LNCAP (cell line): ENCODE measurements at regions not wholly inside any gene's neighbourhood (a gene's known extent, or its start where the extent isn't known, plus 50 kb on each side); places are given as distances from the start of the nearest gene placed in this dataset.

ENCODE experiments used
- TF ChIP-seq, protein P1 (sequence below): fragments of 450-650 bp; IDR thresholded peaks from 2 replicates; pipeline ENCODE4 v1.5.1; 2017; ENCODE audit warnings: mild to moderate bottlenecking

DNA sequence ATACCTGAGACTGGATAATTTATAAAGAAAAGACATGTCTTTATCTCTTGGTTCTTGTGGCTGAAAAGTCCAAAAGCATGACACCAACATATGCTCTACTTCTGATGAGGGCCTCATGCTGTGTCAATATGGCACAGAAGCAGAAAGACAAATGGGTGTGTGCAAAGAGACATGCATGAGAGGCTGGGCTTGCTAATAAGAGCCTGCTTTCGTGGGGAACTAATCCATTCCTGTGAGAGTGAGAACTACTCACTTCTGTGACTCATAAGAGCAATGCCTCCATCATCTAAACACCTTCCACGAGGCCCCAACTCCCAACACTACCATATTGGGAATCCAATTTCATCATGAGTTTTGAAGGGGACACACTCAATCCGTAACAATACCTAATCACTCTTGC is 340.0 kb upstream of the DUSP10 start:
- TF ChIP-seq, protein P1, sequence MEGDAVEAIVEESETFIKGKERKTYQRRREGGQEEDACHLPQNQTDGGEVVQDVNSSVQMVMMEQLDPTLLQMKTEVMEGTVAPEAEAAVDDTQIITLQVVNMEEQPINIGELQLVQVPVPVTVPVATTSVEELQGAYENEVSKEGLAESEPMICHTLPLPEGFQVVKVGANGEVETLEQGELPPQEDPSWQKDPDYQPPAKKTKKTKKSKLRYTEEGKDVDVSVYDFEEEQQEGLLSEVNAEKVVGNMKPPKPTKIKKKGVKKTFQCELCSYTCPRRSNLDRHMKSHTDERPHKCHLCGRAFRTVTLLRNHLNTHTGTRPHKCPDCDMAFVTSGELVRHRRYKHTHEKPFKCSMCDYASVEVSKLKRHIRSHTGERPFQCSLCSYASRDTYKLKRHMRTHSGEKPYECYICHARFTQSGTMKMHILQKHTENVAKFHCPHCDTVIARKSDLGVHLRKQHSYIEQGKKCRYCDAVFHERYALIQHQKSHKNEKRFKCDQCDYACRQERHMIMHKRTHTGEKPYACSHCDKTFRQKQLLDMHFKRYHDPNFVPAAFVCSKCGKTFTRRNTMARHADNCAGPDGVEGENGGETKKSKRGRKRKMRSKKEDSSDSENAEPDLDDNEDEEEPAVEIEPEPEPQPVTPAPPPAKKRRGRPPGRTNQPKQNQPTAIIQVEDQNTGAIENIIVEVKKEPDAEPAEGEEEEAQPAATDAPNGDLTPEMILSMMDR = no peak

DNA sequence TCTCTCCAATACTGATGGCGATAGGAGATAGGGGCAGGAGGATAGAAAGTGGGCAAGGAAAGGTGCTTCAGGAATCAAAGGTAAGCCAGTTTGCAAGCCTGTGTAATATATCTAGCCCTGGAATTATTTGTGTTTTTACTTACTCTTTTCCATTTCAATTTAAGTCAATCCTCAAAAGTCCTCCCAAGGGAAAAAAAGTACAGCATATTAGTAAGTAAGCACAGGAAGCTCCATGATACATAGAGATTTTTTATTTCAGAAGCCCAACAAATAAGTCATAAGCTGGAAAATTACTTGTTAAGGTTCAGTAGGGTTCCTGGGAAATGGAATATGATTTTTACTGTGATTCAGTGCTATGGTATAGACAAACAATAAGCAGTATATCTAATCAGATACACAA is 337.7 kb upstream of the DUSP10 start:
- TF ChIP-seq, protein P1 = no peak

DNA sequence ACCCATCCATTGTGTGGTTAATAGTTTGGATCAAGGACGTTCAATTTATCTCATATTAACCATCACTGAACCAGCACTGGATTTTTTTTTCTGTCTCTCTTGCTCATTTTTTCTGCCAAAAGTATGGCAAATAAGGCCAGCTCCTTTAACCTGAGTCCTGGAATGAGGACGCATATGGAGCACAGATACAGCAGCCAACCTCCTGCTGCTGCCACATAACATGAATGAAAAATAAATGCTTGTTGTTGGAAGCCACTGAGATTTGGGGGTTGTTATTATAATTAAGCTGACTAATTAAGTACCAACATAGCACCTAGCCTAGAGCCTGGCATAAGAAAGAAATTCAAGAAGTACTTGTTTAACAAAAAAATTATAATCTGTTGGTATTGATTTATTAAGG is 335.3 kb upstream of the DUSP10 start:
- TF ChIP-seq, protein P1 = no peak

DNA sequence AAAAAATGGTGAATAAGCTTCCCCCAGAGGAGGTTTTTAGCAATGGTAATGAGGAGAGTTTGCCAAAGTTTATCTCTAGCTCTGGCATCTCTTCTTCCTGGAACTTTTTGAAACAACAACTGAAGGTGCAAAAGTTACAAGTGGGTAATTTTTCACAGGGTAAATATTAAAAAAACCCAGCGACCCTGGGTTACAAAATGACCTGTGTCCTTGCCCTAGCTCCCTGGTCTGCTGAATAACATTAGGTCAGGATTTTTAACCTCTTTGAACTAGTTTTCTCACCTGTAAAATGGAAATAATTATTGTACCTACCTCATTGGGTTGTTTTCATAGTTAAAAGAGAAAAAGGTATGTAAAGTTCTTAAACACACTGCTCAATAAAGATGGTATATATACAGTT is 332.4 kb upstream of the DUSP10 start:
- TF ChIP-seq, protein P1 = no peak

DNA sequence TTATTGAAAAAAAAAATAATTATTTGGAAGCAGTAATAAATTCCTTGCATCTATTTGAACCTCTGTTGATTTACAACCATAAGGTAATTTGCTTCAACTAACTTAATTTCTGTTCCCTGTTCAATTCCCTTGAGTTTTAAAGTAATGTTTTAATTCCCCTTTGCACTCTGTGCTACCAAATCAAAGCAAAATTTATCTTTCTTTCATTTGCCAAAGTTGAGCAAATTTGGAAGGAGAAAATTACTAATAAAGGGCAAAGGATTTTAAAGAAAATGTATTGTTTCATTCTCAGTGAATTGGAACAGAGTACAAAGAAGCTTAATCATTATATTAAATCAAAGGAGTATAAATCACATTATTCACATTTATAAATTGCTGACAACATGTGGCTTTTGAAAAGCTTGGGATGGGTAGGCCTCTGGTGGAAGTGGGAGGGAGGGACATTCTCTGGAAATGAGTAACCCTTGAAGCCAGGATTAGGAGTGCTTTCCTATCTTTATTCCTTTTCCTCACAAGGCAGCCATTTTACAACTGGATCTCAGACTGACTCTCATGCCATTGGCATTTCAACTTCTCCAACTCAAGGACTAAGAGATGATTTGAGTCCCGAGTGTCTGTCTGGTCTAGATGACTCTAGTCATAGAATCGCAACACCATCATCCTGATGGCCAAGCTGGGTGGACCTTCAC is 331.6 kb upstream of the DUSP10 start:
- TF ChIP-seq, protein P1 = no peak

DNA sequence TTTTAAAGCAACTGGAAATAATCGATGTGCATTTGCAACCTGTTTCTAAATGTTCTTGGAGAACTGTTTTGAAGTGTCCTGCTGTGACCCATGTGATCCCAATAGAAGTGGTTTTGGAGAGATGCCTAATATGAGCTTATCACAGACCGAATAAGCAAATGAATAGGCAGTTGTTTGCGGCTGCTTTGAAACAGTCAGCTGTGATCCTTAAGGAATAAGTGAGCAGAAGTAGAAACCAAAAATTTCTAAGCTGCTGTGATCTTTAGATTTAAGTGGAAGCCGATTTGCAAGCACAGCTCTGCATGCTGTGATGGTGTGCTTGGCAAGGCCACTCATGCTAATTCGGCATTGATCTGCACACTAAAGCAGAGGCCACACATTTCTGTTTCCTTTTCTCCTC is 329.5 kb upstream of the DUSP10 start:
- TF ChIP-seq, protein P1 = no peak

DNA sequence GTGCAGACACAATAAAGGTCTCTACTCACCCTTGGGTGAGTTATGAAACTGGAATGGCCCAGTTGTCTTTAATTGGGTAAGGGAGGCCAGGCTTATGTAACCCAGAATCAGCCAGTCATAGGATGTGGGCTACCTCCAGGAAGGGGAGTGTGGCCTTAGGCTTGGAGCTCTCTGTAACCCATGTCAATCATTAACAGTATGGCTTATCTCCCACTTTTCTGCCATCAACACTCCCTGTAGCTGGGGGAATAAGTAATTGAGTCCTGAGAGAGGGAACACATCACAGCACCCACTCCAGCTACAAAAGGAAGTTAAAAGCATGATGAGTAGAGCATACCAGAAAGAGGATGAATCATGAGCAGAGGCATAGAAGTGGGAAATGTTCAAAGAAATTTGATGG is 327.0 kb upstream of the DUSP10 start:
- TF ChIP-seq, protein P1 = no peak

DNA sequence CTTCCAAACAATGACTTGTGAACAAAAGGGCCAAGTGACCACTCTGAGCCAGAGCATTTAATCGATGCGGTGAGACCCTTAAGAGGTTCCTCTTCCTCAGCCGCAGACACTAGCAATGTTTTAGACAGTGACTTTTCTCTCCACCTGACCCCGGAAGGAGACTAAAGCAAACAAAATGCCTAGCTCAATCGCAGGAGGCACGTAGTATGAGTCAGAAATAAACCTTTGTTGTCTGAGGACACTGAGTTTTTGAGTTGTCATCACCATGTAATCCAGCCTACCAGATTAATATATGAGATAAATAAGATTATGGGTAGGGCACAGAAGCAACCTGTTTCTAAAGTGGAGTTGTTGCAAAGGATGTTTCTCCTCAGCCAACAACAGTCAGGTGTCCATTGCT is 326.2 kb upstream of the DUSP10 start:
- TF ChIP-seq, protein P1 = no peak
